Panc1 (cell line): ENCODE measurements at regions not wholly inside any gene's neighbourhood (a gene's known extent, or its start where the extent isn't known, plus 50 kb on each side); places are given as distances from the start of the nearest gene placed in this dataset.

Source experiments
- ATAC-seq: fragments of 200-7000 bp; cut with Tn5 transposase; 2 replicates; pipeline ENCODE4 v1.9.1; 2020; ENCODE audit warnings: mild to moderate bottlenecking, moderate library complexity
- BruUV-seq: library from RNA; stranded (reverse); fragments of 400-500 nt; replicated peaks from 2 replicates; lab custom pipeline; 2021; lab: Mats Ljungman, UMichigan
- CTCF ChIA-PET: fragments of 300-600 bp; sonication (Branson Sonifier 250); formaldehyde crosslinking; loops from one replicate; lab custom pipeline; 2022; ENCODE audit warnings: antibody characterized with exemption; lab: Charles Lee
- POLR2A ChIA-PET: fragments of 300-600 bp; sonication (Branson Sonifier 250); formaldehyde crosslinking; loops from one replicate; lab custom pipeline; 2022; ENCODE audit warnings: antibody characterized with exemption; lab: Charles Lee
- DNase-seq: peaks from one replicate; pipeline ENCODE4 v3.0.0-alpha.2; 2010; ENCODE audit warnings: low read depth, low spot score
- H3K27ac ChIP-seq: 2 replicates; pipeline ENCODE4 v1.5.1; 2011; ENCODE audit warnings: mild to moderate bottlenecking, low read length, inconsistent platforms
- H3K27me3 ChIP-seq: fragments of 200-500 bp; sonication (Bioruptor generic); 2 replicates; pipeline ENCODE4 v1.6.0; 2014; ENCODE audit warnings: low read length, inconsistent platforms; ENCODE audit not compliant: control insufficient read depth, insufficient read depth
- H3K36me3 ChIP-seq: fragments of 200-500 bp; sonication (Bioruptor generic); 2 replicates; pipeline ENCODE4 v1.5.1; 2014; ENCODE audit warnings: inconsistent platforms, mild to moderate bottlenecking, low read length, moderate library complexity; ENCODE audit not compliant: control insufficient read depth, insufficient read depth
- H3K4me1 ChIP-seq: 2 replicates; pipeline ENCODE4 v1.5.1; 2011; ENCODE audit warnings: inconsistent platforms, mild to moderate bottlenecking, low read length, moderate library complexity; ENCODE audit not compliant: control insufficient read depth, insufficient read depth
- H3K4me3 ChIP-seq, 2 experiments: 2 replicates each; pipeline ENCODE4 v1.5.1; 2011 to 2012; ENCODE audit warnings: low read depth in 2 of 2, low read length in 2 of 2, mild to moderate bottlenecking in 2 of 2, inconsistent platforms in 1 of 2, moderate library complexity in 1 of 2
- H3K9me3 ChIP-seq: fragments of 200-500 bp; sonication (Bioruptor generic); 2 replicates; pipeline ENCODE4 v1.5.1; 2014; ENCODE audit warnings: low read depth, mild to moderate bottlenecking, inconsistent platforms, low read length, moderate library complexity; ENCODE audit not compliant: control insufficient read depth, insufficient read depth
- POLR2AphosphoS5 ChIP-seq: IDR thresholded peaks from 2 replicates; pipeline ENCODE4 v1.6.1; 2012; ENCODE audit warnings: mild to moderate bottlenecking, low read depth, low read length, moderate library complexity
- SIN3A ChIP-seq: IDR thresholded peaks from 2 replicates; pipeline ENCODE4 v1.6.1; 2012; ENCODE audit warnings: low read depth, mild to moderate bottlenecking, low read length, moderate library complexity, borderline replicate concordance; ENCODE audit not compliant: insufficient read depth
- TCF7L2 ChIP-seq: IDR thresholded peaks from 2 replicates; pipeline ENCODE4 v1.6.1; 2011; ENCODE audit warnings: mild to moderate bottlenecking, low read depth, low read length, inconsistent platforms
- in situ Hi-C: cut with HindIII; loops from 2 replicates; pipeline ENCODE4 v1.10.0; 2016; ENCODE audit warnings: low sequenced_read_pairs, low pct_unique_long_range_greater_than_20kb
- intact Hi-C: fragments of 100-400 bp; cut with micrococcal nuclease; formaldehyde crosslinking; loops from one replicate; pipeline ENCODE4 v1.10.0; 2022; ENCODE audit not compliant: unreplicated experiment
- TF ChIP-seq, protein P1 (sequence below), 2 experiments: IDR thresholded peaks; 2 replicates each; pipeline ENCODE4 v1.6.1; 2011 to 2012; ENCODE audit warnings: low read depth in 2 of 2, control low read depth in 1 of 2, low read length in 1 of 2, mild to moderate bottlenecking in 1 of 2, moderate library complexity in 1 of 2; ENCODE audit not compliant: insufficient read depth in 1 of 2
- TF ChIP-seq, protein P2 (sequence below): fragments of 450-650 bp; IDR thresholded peaks from 2 replicates; pipeline ENCODE4 v1.5.1; 2017; ENCODE audit warnings: mild to moderate bottlenecking

DNA sequence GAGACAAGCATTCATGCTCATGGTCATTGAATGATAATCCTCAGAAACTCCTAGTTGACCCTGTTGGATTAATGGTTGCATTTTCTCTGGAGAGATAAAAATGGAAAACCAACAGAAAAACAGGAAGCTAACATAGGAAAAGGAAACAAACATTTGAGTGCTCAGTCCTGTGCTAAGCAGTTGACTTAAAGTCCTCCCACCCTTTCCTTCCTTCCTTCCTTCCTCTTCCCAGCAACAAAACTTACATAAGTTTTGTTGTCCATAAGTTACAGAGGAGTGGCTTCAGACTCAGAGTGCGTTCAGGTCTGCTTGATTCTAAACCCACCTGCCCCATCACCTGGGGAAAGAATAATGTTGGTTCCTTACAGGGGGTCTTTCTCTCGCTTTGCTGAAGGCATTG, 163.8 kb upstream of the RGMA start:
- ATAC-seq (no peak), DNase-seq (no peak)
- H3K9me3 ChIP-seq: no peaks in the 10 kb centered on the region
- TF ChIP-seq POLR2AphosphoS5: no peak
- TF ChIP-seq, protein P1, sequence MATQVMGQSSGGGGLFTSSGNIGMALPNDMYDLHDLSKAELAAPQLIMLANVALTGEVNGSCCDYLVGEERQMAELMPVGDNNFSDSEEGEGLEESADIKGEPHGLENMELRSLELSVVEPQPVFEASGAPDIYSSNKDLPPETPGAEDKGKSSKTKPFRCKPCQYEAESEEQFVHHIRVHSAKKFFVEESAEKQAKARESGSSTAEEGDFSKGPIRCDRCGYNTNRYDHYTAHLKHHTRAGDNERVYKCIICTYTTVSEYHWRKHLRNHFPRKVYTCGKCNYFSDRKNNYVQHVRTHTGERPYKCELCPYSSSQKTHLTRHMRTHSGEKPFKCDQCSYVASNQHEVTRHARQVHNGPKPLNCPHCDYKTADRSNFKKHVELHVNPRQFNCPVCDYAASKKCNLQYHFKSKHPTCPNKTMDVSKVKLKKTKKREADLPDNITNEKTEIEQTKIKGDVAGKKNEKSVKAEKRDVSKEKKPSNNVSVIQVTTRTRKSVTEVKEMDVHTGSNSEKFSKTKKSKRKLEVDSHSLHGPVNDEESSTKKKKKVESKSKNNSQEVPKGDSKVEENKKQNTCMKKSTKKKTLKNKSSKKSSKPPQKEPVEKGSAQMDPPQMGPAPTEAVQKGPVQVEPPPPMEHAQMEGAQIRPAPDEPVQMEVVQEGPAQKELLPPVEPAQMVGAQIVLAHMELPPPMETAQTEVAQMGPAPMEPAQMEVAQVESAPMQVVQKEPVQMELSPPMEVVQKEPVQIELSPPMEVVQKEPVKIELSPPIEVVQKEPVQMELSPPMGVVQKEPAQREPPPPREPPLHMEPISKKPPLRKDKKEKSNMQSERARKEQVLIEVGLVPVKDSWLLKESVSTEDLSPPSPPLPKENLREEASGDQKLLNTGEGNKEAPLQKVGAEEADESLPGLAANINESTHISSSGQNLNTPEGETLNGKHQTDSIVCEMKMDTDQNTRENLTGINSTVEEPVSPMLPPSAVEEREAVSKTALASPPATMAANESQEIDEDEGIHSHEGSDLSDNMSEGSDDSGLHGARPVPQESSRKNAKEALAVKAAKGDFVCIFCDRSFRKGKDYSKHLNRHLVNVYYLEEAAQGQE (IDR thresholded peaks at IDR 0.05; ENCODE audit: insufficient read depth in 1 of 2, low read depth in 2 of 2, low read length in 1 of 2): no peak
- TF ChIP-seq, protein P2, sequence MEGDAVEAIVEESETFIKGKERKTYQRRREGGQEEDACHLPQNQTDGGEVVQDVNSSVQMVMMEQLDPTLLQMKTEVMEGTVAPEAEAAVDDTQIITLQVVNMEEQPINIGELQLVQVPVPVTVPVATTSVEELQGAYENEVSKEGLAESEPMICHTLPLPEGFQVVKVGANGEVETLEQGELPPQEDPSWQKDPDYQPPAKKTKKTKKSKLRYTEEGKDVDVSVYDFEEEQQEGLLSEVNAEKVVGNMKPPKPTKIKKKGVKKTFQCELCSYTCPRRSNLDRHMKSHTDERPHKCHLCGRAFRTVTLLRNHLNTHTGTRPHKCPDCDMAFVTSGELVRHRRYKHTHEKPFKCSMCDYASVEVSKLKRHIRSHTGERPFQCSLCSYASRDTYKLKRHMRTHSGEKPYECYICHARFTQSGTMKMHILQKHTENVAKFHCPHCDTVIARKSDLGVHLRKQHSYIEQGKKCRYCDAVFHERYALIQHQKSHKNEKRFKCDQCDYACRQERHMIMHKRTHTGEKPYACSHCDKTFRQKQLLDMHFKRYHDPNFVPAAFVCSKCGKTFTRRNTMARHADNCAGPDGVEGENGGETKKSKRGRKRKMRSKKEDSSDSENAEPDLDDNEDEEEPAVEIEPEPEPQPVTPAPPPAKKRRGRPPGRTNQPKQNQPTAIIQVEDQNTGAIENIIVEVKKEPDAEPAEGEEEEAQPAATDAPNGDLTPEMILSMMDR: no peak
- TF ChIP-seq TCF7L2: no peak
- no peak for TF ChIP-seq SIN3A
- H3K27me3 ChIP-seq: peaks cover 3% of the 10 kb centered on the region; the same call in 1 of the 2 replicates
- no peaks in the 10 kb centered on the region for H3K36me3 ChIP-seq
- no TSS peak for BruUV-seq
- H3K27ac ChIP-seq: no peak overlapping the region
- intact Hi-C loops: no loop called here
- ChIA-PET CTCF (no interaction called here), POLR2A (no interaction called here)
- in situ Hi-C loops: no loop called here
- no peaks in the 10 kb centered on the region for H3K4me1 ChIP-seq
- no peak overlapping the region for H3K4me3 ChIP-seq

DNA sequence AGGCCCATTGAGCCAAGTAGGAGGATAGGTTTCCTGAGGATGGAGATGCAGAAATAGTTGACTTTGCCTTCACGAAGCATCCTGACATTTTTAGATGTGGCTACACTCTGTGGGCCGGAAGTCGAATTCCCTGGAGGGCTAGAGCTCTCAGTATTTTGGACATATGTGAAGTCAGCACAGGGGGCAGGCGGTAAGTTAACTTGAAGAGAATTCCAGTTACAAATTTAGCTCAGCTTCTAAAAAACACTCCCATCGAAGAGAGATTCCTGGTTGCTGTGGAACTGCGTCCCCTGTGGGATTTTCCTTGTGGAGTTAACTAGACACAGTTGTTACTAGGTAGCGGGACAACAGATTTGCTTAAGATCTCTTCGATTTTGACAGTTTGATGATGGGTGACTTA, 161.9 kb upstream of the RGMA start:
- no peaks in the 10 kb centered on the region for H3K9me3 ChIP-seq
- intact Hi-C loops (no loop called here), in situ Hi-C loops (no loop called here)
- BruUV-seq: no TSS peak
- TF ChIP-seq, protein P1 (IDR thresholded peaks at IDR 0.05; ENCODE audit: insufficient read depth in 1 of 2, low read depth in 2 of 2, low read length in 1 of 2): no peak
- no peak for TF ChIP-seq POLR2AphosphoS5
- TF ChIP-seq TCF7L2: no peak
- TF ChIP-seq SIN3A: no peak
- TF ChIP-seq, protein P2: no peak
- H3K27me3 ChIP-seq: peaks cover 3% of the 10 kb centered on the region; the same call in 1 of the 2 replicates
- DNase-seq (no peak), ATAC-seq (no peak)
- H3K27ac ChIP-seq: no peak overlapping the region
- CTCF ChIA-PET: no interaction called here
- no peaks in the 10 kb centered on the region for H3K4me1 ChIP-seq
- POLR2A ChIA-PET: no interaction called here
- H3K36me3 ChIP-seq: no peaks in the 10 kb centered on the region
- H3K4me3 ChIP-seq: no peak overlapping the region
